ENCODE measurements at regions not wholly inside any gene's neighbourhood (a gene's known extent, or its start where the extent isn't known, plus 50 kb on each side); places are given as distances from the start of the nearest gene placed in this dataset.

DNA sequence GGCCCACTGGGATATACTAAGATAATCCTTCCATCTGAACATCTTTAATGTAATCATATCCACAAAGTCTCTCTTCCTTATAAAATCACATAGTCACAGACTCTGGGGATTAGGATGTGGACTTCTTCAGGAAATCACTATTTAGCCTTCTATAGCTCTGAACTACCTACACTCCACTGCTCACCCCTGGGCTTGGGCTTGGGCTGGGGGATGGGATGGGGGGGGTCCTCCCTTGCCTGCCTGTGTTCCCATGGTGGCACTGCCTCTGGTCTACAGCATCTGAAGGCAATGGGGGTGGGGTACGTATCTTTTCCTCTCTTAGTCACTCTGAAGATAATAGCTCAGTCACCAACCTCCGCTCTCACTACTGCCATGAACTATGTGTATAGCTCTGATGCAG lies 67.8 kb upstream of the SERTM1 start:
- intact Hi-C loops (cut with micrococcal nuclease; ENCODE audit: unreplicated experiment) = no loop called here
- DNase-seq (ENCODE audit: low spot score) = peak; percentile 8
- TF ChIP-seq, protein P1, sequence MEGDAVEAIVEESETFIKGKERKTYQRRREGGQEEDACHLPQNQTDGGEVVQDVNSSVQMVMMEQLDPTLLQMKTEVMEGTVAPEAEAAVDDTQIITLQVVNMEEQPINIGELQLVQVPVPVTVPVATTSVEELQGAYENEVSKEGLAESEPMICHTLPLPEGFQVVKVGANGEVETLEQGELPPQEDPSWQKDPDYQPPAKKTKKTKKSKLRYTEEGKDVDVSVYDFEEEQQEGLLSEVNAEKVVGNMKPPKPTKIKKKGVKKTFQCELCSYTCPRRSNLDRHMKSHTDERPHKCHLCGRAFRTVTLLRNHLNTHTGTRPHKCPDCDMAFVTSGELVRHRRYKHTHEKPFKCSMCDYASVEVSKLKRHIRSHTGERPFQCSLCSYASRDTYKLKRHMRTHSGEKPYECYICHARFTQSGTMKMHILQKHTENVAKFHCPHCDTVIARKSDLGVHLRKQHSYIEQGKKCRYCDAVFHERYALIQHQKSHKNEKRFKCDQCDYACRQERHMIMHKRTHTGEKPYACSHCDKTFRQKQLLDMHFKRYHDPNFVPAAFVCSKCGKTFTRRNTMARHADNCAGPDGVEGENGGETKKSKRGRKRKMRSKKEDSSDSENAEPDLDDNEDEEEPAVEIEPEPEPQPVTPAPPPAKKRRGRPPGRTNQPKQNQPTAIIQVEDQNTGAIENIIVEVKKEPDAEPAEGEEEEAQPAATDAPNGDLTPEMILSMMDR (conservative IDR thresholded peaks at IDR 0.05; ENCODE audit: low read depth, low read length) = no peak
- no peak for TF ChIP-seq EZH2 (IDR thresholded peaks at IDR 0.05; ENCODE audit: borderline replicate concordance, low read depth, low read length, poor library complexity, severe bottlenecking)
- Histone ChIP-seq H3K27ac (ENCODE audit: low read depth, low read length, poor library complexity, severe bottlenecking) (no peak overlapping the region), H3K4me1 (ENCODE audit: insufficient read depth, low read length, poor library complexity, severe bottlenecking) (peaks cover 10% of the 10 kb centered on the region), H3K9me3 (ENCODE audit: low read depth, low read length, poor library complexity, severe bottlenecking) (no peaks in the 10 kb centered on the region), H3K36me3 (ENCODE audit: insufficient read depth, low read length, poor library complexity, severe bottlenecking) (no peaks in the 10 kb centered on the region), H3K27me3 (replicated peaks; ENCODE audit: insufficient read depth, low read depth, low read length, poor library complexity) (no peaks in the 10 kb centered on the region), H3K4me3 (ENCODE audit: low read depth, low read length, poor library complexity, severe bottlenecking) (no peak overlapping the region)
- BruUV-seq (replicated peaks) = no TSS peak
- ChIA-PET POLR2A (ENCODE audit: low non-redundant PET) (no interaction called here), CTCF (no interaction called here)

DNA sequence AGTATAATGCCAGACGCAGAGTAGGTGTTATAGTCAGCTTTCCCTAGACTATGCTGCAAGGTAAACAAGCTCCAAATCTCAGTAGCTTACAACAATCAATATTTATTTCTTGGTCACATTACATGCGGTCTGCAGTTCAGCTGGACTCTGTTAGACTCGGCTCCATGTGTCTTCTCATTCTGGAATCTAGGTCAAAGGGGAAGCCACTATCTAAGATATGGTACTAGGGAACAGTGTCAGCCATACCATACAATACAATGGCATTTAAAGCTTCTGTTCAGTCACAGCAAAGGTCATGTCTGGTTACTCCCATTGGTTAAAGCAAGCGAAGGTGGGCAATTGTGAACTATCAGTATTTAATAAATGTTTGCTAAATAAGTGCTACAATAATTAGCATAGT lies 65.3 kb upstream of the SERTM1 start:
- ChIA-PET POLR2A (ENCODE audit: low non-redundant PET) (no interaction called here), CTCF (no interaction called here)
- Histone ChIP-seq H3K27ac (ENCODE audit: low read depth, low read length, poor library complexity, severe bottlenecking) (no peak overlapping the region), H3K27me3 (replicated peaks; ENCODE audit: insufficient read depth, low read depth, low read length, poor library complexity) (no peaks in the 10 kb centered on the region), H3K36me3 (ENCODE audit: insufficient read depth, low read length, poor library complexity, severe bottlenecking) (no peaks in the 10 kb centered on the region), H3K4me1 (ENCODE audit: insufficient read depth, low read length, poor library complexity, severe bottlenecking) (peaks cover 10% of the 10 kb centered on the region), H3K9me3 (ENCODE audit: low read depth, low read length, poor library complexity, severe bottlenecking) (no peaks in the 10 kb centered on the region), H3K4me3 (ENCODE audit: low read depth, low read length, poor library complexity, severe bottlenecking) (no peak overlapping the region)
- TF ChIP-seq EZH2 (IDR thresholded peaks at IDR 0.05; ENCODE audit: borderline replicate concordance, low read depth, low read length, poor library complexity, severe bottlenecking) = no peak
- TF ChIP-seq, protein P1 (conservative IDR thresholded peaks at IDR 0.05; ENCODE audit: low read depth, low read length) = no peak
- intact Hi-C loops (cut with micrococcal nuclease; ENCODE audit: unreplicated experiment) = no loop called here
- no TSS peak for BruUV-seq (replicated peaks)
- no peak for DNase-seq (ENCODE audit: low spot score)

DNA sequence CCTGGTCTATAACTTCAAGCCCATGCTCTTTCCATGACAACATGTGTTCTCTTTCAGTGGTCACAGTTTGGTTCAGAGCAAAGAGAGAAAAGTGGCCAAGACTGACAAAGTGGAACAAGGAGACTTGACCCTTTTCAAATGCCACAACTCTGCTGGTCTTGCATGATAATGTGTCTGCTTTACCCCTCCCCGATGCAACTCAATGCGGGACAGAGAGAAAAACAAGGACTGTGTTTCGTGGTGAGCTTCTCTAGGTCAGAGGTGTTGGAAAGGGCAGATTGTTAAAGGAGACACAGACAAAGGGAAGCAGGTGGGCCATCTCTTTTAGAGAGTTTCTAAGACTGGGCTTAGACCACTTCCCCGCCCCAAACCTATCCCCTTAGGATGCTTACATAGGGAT lies 61.6 kb upstream of the SERTM1 start:
- Histone ChIP-seq H3K27ac (ENCODE audit: low read depth, low read length, poor library complexity, severe bottlenecking) (no peak overlapping the region), H3K36me3 (ENCODE audit: insufficient read depth, low read length, poor library complexity, severe bottlenecking) (no peaks in the 10 kb centered on the region), H3K4me3 (ENCODE audit: low read depth, low read length, poor library complexity, severe bottlenecking) (no peak overlapping the region), H3K27me3 (replicated peaks; ENCODE audit: insufficient read depth, low read depth, low read length, poor library complexity) (no peaks in the 10 kb centered on the region), H3K9me3 (ENCODE audit: low read depth, low read length, poor library complexity, severe bottlenecking) (no peaks in the 10 kb centered on the region), H3K4me1 (ENCODE audit: insufficient read depth, low read length, poor library complexity, severe bottlenecking) (no peaks in the 10 kb centered on the region)
- POLR2A ChIA-PET (ENCODE audit: low non-redundant PET) = no interaction called here
- intact Hi-C loops (cut with micrococcal nuclease; ENCODE audit: unreplicated experiment) = no loop called here
- no TSS peak for BruUV-seq (replicated peaks)
- CTCF ChIA-PET = no interaction called here
- TF ChIP-seq EZH2 (IDR thresholded peaks at IDR 0.05; ENCODE audit: borderline replicate concordance, low read depth, low read length, poor library complexity, severe bottlenecking) = no peak
- TF ChIP-seq, protein P1 (conservative IDR thresholded peaks at IDR 0.05; ENCODE audit: low read depth, low read length) = no peak
- no peak for DNase-seq (ENCODE audit: low spot score)
